NCI-H2107 (cell line): ENCODE measurements at regions not wholly inside any gene's neighbourhood (a gene's known extent, or its start where the extent isn't known, plus 50 kb on each side); places are given as distances from the start of the nearest gene placed in this dataset.

ENCODE experiments used
- DNase-seq: peaks from one replicate; lab custom pipeline; 2025; lab: John Stamatoyannopoulos, UW

DNA sequence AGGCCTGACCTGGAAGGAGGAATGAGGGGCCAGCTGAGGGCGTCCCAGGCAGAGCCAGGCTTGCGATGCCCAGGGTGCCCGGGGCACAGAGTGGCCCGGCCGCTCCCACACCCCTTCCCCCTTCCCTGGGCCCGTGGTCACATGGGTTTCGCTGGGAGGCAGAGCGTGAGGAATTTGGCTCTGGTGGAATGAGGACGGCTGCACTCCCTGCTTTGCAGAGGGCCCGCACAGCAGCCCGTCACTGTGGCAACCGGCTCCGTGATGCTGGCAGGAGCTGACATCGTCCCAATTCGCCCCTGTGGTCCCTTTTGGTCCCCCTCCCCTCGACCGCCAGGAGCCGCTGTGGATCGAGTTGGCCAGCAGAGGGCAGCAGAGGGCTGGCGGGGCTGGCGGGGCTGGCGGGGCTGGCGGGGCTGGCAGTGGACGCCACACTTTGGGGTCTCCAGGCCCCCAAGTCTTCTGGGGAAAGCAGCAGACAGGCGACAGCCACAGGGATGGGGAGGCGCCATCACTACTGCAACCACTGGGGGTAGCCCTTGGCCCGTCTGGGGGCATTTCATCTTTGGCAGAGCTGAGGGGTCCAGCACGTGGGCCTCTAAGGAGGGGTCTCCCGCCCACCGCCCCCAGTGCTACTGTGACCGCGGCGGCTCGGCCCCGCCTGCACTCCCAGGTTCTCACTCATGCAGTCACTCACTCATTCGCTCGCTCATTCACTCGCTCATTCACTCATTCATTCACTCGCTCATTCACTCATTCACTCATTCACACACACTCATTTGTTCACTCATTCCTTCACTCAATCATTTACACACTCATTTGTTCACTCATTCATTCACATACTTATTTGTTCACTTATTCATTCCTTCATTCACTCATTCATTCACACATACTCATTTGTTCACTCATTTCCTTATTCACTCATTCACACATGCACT, 49.7 kb upstream of the BHLHE23 start:
- DNase-seq, result no peak
